IMR-90 (cell line): ENCODE measurements at regions not wholly inside any gene's neighbourhood (a gene's known extent, or its start where the extent isn't known, plus 50 kb on each side); places are given as distances from the start of the nearest gene placed in this dataset.

Experiments used
- ATAC-seq: fragments of 200-7000 bp; cut with Tn5 transposase; 2 replicates; pipeline ENCODE4 v1.9.1; 2020; ENCODE audit warnings: low read depth, mild to moderate bottlenecking, moderate library complexity
- BruUV-seq: library from RNA; stranded (reverse); fragments of 400-500 nt; replicated peaks from 2 replicates; lab custom pipeline; 2021; lab: Mats Ljungman, UMichigan
- CTCF ChIA-PET: fragments of 300-600 bp; formaldehyde crosslinking; extraction: SDS; loops from one replicate; lab custom pipeline; 2021; ENCODE audit warnings: antibody characterized with exemption; lab: Yijun Ruan, JAX
- POLR2A ChIA-PET: fragments of 300-600 bp; sonication (Branson Sonifier 250); formaldehyde crosslinking; loops from one replicate; lab custom pipeline; 2022; ENCODE audit warnings: antibody characterized with exemption; ENCODE audit not compliant: unreplicated experiment; lab: Charles Lee
- DNase-seq: peaks from one replicate; pipeline ENCODE4 v3.0.0; 2013
- H2AFZ ChIP-seq: replicated peaks from 2 replicates; pipeline ENCODE3; 2013; ENCODE audit warnings: low read length, mild to moderate bottlenecking; ENCODE audit not compliant: poor library complexity
- H2AK5ac ChIP-seq: 2 replicates; pipeline ENCODE4 v1.6.1; 2013; ENCODE audit warnings: low read depth, low read length, inconsistent platforms
- H2AK9ac ChIP-seq: replicated peaks from 2 replicates; pipeline ENCODE3; 2013; ENCODE audit warnings: mild to moderate bottlenecking, low read depth, low read length, moderate library complexity; ENCODE audit not compliant: poor library complexity
- H2BK120ac ChIP-seq: 2 replicates; pipeline ENCODE4 v1.6.1; 2013; ENCODE audit warnings: low read depth, low read length, inconsistent platforms
- H2BK15ac ChIP-seq: 3 replicates; pipeline ENCODE4 v1.6.1; 2013; ENCODE audit warnings: low read depth, low read length, inconsistent platforms
- H2BK20ac ChIP-seq: 2 replicates; pipeline ENCODE4 v1.6.1; 2013; ENCODE audit warnings: low read depth, mild to moderate bottlenecking, inconsistent platforms, low read length, moderate library complexity
- H2BK5ac ChIP-seq: 2 replicates; pipeline ENCODE4 v1.6.1; 2013; ENCODE audit warnings: mild to moderate bottlenecking, low read depth, low read length, inconsistent platforms; ENCODE audit not compliant: poor library complexity, severe bottlenecking
- H3K14ac ChIP-seq: replicated peaks from 2 replicates; pipeline ENCODE4 v1.6.1; 2013; ENCODE audit warnings: low read depth, low read length, inconsistent platforms
- H3K18ac ChIP-seq: 2 replicates; pipeline ENCODE4 v1.6.1; 2013; ENCODE audit warnings: low read depth, low read length, control low read depth
- H3K23ac ChIP-seq: 2 replicates; pipeline ENCODE4 v1.6.1; 2013; ENCODE audit warnings: low read depth, low read length, inconsistent platforms
- H3K27ac ChIP-seq: 2 replicates; pipeline ENCODE4 v1.5.1; 2013; ENCODE audit warnings: mild to moderate bottlenecking, control low read depth, low read length; ENCODE audit not compliant: insufficient read depth
- H3K27me3 ChIP-seq: 2 replicates; pipeline ENCODE4 v1.6.1; 2013; ENCODE audit warnings: low read length; ENCODE audit not compliant: control insufficient read depth, insufficient read depth
- H3K36me3 ChIP-seq: 2 replicates; pipeline ENCODE4 v1.6.1; 2013; ENCODE audit warnings: low read length, mixed read lengths; ENCODE audit not compliant: control insufficient read depth, insufficient read depth
- H3K4ac ChIP-seq: 2 replicates; pipeline ENCODE4 v1.6.1; 2013; ENCODE audit warnings: low read depth, low read length, inconsistent platforms
- H3K4me1 ChIP-seq: 2 replicates; pipeline ENCODE4 v1.6.1; 2013; ENCODE audit warnings: low read length, mixed read lengths; ENCODE audit not compliant: control insufficient read depth, insufficient read depth
- H3K4me2 ChIP-seq: 2 replicates; pipeline ENCODE4 v1.6.1; 2013; ENCODE audit warnings: low read depth, mild to moderate bottlenecking, control low read depth, low read length, moderate library complexity
- H3K4me3 ChIP-seq: 2 replicates; pipeline ENCODE4 v1.5.1; 2013; ENCODE audit warnings: low read depth, mild to moderate bottlenecking, control low read depth, low read length, moderate library complexity; ENCODE audit not compliant: insufficient read depth
- H3K56ac ChIP-seq: 2 replicates; pipeline ENCODE4 v1.6.1; 2013; ENCODE audit warnings: low read length, inconsistent platforms; ENCODE audit not compliant: insufficient read depth; ENCODE audit errors: extremely low read depth
- H3K79me1 ChIP-seq, 2 experiments: 2 replicates each; pipeline ENCODE4 v1.6.1; 2013; ENCODE audit warnings: low read length in 2 of 2, inconsistent platforms in 1 of 2, low read depth in 1 of 2
- H3K9ac ChIP-seq: 2 replicates; pipeline ENCODE4 v1.6.1; 2013; ENCODE audit warnings: low read depth, low read length, control low read depth
- H3K9me1 ChIP-seq: 2 replicates; pipeline ENCODE4 v1.6.1; 2013; ENCODE audit warnings: low read length, inconsistent platforms; ENCODE audit not compliant: insufficient read depth
- H3K9me3 ChIP-seq: 2 replicates; pipeline ENCODE4 v1.6.1; 2013; ENCODE audit warnings: low read length; ENCODE audit not compliant: control insufficient read depth, insufficient read depth
- H4K20me1 ChIP-seq: 2 replicates; pipeline ENCODE4 v1.6.1; 2013; ENCODE audit warnings: low read length, inconsistent platforms; ENCODE audit not compliant: insufficient read depth
- H4K5ac ChIP-seq: 2 replicates; pipeline ENCODE4 v1.6.1; 2013; ENCODE audit warnings: mild to moderate bottlenecking, low read depth, low read length, control low read depth
- H4K8ac ChIP-seq, 2 experiments: 2 replicates each; pipeline ENCODE4 v1.6.1; 2013; ENCODE audit warnings: low read depth in 2 of 2, low read length in 2 of 2, control low read depth in 1 of 2, inconsistent platforms in 1 of 2
- H4K91ac ChIP-seq: 2 replicates; pipeline ENCODE4 v1.6.1; 2013; ENCODE audit warnings: low read depth, low read length, inconsistent platforms; ENCODE audit not compliant: insufficient read depth
- BHLHE40 ChIP-seq: fragments of 150-350 bp; IDR thresholded peaks from 2 replicates; pipeline ENCODE4 v1.6.1; 2016; ENCODE audit warnings: mild to moderate bottlenecking, low read depth, low read length
- CEBPB ChIP-seq: IDR thresholded peaks from 2 replicates; pipeline ENCODE4 v1.6.1; 2012; ENCODE audit warnings: low read depth, low read length, improper control_type of control experiment
- CHD1 ChIP-seq: IDR thresholded peaks from 2 replicates; pipeline ENCODE4 v1.6.1; 2012; ENCODE audit warnings: low read depth, low read length, improper control_type of control experiment
- FOS ChIP-seq: fragments of 150-350 bp; IDR thresholded peaks from 2 replicates; pipeline ENCODE4 v1.6.1; 2016; ENCODE audit warnings: low read depth, low read length
- RAD21 ChIP-seq: IDR thresholded peaks from 2 replicates; pipeline ENCODE4 v1.6.1; 2012; ENCODE audit warnings: low read length, improper control_type of control experiment
- WGBS, 2 experiments: methylation state at CpG; one replicate each; pipeline versions ENCODE4 v1.1.5 to v1.1.7; 2013; ENCODE audit warnings: missing lambda C conversion rate in 2 of 2; ENCODE audit not compliant: insufficient read length in 1 of 2; ENCODE audit errors: extremely low coverage in 2 of 2; 5-methylcytosine and 5-hydroxymethylcytosine counted together
- dilution Hi-C: fragments of 300-500 bp; cut with HindIII; formaldehyde crosslinking; loops from one replicate; pipeline ENCODE4 v1.14.3; 2018; ENCODE audit warnings: low sequenced_read_pairs; ENCODE audit not compliant: unreplicated experiment
- in situ Hi-C: fragments of 300-500 bp; cut with MboI; formaldehyde crosslinking; loops from 3 replicates; pipeline ENCODE4 v1.14.3; 2019; ENCODE audit warnings: low sequenced_read_pairs, inconsistent platforms, mixed read lengths
- intact Hi-C: fragments of 100-400 bp; cut with micrococcal nuclease; formaldehyde crosslinking; loops from 2 replicates; pipeline ENCODE4 v1.10.0; 2022
- TF ChIP-seq, protein P1 (sequence below): conservative IDR thresholded peaks from 2 replicates; pipeline ENCODE4 v1.5.1; 2012; ENCODE audit warnings: mild to moderate bottlenecking, low read depth, low read length, improper control_type of control experiment
- TF ChIP-seq, protein P2 (sequence below): fragments of 150-350 bp; IDR thresholded peaks from 2 replicates; pipeline ENCODE4 v1.6.1; 2017; ENCODE audit warnings: mild to moderate bottlenecking, antibody characterized with exemption, low read length, low read depth
- TF ChIP-seq, protein P3 (sequence below): fragments of 150-350 bp; IDR thresholded peaks from 2 replicates; pipeline ENCODE4 v1.6.1; 2016; ENCODE audit warnings: low read depth, mild to moderate bottlenecking, low read length, moderate library complexity, borderline replicate concordance

DNA sequence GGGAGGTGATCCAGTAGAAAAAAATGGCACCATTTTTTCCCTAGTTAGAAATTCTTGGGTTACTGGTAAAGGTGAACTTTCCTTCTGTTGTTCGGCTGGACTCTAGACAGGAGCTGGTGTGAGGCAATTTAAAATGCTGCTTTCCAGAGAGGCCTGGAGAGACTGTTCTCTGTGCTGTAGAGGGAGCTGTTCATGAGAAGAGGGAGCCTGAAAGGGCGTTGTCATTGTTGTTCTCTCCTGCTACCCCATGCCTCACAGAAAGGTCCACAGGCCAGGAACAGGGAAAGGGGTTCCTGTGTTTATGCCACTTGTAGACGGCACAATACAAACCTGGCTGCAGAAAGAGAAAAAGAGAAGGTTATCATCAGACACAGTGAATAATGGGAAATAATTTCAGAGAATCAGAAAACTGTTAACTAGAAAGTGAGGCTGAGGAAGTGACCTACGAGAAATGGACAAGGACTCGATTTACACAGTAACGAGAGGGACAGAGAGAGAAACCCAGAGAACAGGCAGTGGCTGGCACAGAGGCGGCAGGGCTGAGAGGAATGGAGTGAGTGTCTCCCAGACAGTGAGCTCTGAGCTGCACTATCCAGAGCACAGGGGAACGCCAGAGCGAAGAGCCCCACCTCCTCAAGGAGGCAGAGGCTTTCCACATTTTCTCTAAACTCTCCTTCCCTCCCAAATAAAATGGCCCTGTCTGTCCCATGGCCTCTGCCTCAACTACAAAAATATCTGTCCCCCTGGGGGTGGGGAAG lies 109.2 kb downstream of the RRM1 start:
- H2BK15ac ChIP-seq: no peak overlapping the region
- H3K4ac ChIP-seq: no peak overlapping the region
- TF ChIP-seq, protein P1, sequence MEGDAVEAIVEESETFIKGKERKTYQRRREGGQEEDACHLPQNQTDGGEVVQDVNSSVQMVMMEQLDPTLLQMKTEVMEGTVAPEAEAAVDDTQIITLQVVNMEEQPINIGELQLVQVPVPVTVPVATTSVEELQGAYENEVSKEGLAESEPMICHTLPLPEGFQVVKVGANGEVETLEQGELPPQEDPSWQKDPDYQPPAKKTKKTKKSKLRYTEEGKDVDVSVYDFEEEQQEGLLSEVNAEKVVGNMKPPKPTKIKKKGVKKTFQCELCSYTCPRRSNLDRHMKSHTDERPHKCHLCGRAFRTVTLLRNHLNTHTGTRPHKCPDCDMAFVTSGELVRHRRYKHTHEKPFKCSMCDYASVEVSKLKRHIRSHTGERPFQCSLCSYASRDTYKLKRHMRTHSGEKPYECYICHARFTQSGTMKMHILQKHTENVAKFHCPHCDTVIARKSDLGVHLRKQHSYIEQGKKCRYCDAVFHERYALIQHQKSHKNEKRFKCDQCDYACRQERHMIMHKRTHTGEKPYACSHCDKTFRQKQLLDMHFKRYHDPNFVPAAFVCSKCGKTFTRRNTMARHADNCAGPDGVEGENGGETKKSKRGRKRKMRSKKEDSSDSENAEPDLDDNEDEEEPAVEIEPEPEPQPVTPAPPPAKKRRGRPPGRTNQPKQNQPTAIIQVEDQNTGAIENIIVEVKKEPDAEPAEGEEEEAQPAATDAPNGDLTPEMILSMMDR: no peak
- TF ChIP-seq BHLHE40 (no peak), CEBPB (no peak), CHD1 (no peak), RAD21 (no peak), FOS (no peak)
- TF ChIP-seq, protein P2, sequence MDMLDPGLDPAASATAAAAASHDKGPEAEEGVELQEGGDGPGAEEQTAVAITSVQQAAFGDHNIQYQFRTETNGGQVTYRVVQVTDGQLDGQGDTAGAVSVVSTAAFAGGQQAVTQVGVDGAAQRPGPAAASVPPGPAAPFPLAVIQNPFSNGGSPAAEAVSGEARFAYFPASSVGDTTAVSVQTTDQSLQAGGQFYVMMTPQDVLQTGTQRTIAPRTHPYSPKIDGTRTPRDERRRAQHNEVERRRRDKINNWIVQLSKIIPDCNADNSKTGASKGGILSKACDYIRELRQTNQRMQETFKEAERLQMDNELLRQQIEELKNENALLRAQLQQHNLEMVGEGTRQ: no peak
- TF ChIP-seq, protein P3, sequence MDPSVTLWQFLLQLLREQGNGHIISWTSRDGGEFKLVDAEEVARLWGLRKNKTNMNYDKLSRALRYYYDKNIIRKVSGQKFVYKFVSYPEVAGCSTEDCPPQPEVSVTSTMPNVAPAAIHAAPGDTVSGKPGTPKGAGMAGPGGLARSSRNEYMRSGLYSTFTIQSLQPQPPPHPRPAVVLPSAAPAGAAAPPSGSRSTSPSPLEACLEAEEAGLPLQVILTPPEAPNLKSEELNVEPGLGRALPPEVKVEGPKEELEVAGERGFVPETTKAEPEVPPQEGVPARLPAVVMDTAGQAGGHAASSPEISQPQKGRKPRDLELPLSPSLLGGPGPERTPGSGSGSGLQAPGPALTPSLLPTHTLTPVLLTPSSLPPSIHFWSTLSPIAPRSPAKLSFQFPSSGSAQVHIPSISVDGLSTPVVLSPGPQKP: no peak
- ATAC-seq (0 out of 2 replicates have a peak, but pooled peaks have one; percentile 32), DNase-seq (no peak)
- H3K14ac ChIP-seq: no peak overlapping the region
- no peak overlapping the region for H4K5ac ChIP-seq
- H2BK20ac ChIP-seq: no peak overlapping the region
- no TSS peak for BruUV-seq
- dilution Hi-C loops: no loop called here
- H3K4me2 ChIP-seq: no peak overlapping the region
- H2AFZ ChIP-seq: no peak overlapping the region
- no peak overlapping the region for H3K4me3 ChIP-seq
- no peak overlapping the region for H3K18ac ChIP-seq
- H3K9me3 ChIP-seq: no peaks in the 10 kb centered on the region
- H3K56ac ChIP-seq: no peak overlapping the region
- no peaks in the 10 kb centered on the region for H3K36me3 ChIP-seq
- no peaks in the 10 kb centered on the region for H3K4me1 ChIP-seq
- H2BK120ac ChIP-seq: no peak overlapping the region
- no peak overlapping the region for H2AK5ac ChIP-seq
- H3K9ac ChIP-seq: no peak overlapping the region
- no peak overlapping the region for H4K8ac ChIP-seq
- H3K27ac ChIP-seq: no peak overlapping the region
- CTCF ChIA-PET: interaction anchor here (1.5 to 1.8 kb wide), 2 partner anchors 16 to 17 kb away, joined by 3 to 9 read pairs; no protein-coding TSS in a partner anchor
- WGBS, 2 experiments: 32% methylated on average over 3 of the region's 9 CpGs; no CpG with 5 or more reads in 1 of the 2 experiments
- no peak overlapping the region for H2BK5ac ChIP-seq
- POLR2A ChIA-PET: no interaction called here
- no peaks in the 10 kb centered on the region for H3K27me3 ChIP-seq
- H3K9me1 ChIP-seq: no peaks in the 10 kb centered on the region
- no peak overlapping the region for H4K91ac ChIP-seq
- in situ Hi-C loops: no loop called here
- no peaks in the 10 kb centered on the region for H3K79me1 ChIP-seq
- H3K23ac ChIP-seq: no peak overlapping the region
- intact Hi-C loops: no loop called here
- H4K20me1 ChIP-seq: no peaks in the 10 kb centered on the region
- H2AK9ac ChIP-seq: no peak overlapping the region
